ENCODE measurements at regions not wholly inside any gene's neighbourhood (a gene's known extent, or its start where the extent isn't known, plus 50 kb on each side); places are given as distances from the start of the nearest gene placed in this dataset.

- TF ChIP-seq CTCF (IDR thresholded peaks at IDR 0.05; ENCODE audit: low read length) (no peak), EZH2 (IDR thresholded peaks at IDR 0.05; ENCODE audit: borderline replicate concordance, low read length) (no peak)
These were observed 643.4 kb downstream of the DNAJB9 start for GRCh38 chr7:109213081-109213480.
